MG63 (cell line): ENCODE measurements at regions not wholly inside any gene's neighbourhood (a gene's known extent, or its start where the extent isn't known, plus 50 kb on each side); places are given as distances from the start of the nearest gene placed in this dataset.

Source experiments
- DNase-seq: peaks from one replicate; pipeline ENCODE4 v3.0.0-alpha.2; 2020
- H3K27me3 ChIP-seq: fragments of 250-450 bp; sonication (Bioruptor Pico); 2 replicates; pipeline ENCODE4 v1.5.1; 2020; ENCODE audit warnings: mild to moderate bottlenecking, moderate library complexity
- H3K36me3 ChIP-seq: fragments of 250-450 bp; sonication (Bioruptor Pico); 2 replicates; pipeline ENCODE4 v1.5.1; 2020; ENCODE audit warnings: mild to moderate bottlenecking, moderate library complexity
- H3K4me3 ChIP-seq: fragments of 250-450 bp; sonication (Bioruptor Pico); 2 replicates; pipeline ENCODE4 v1.5.1; 2020; ENCODE audit warnings: mild to moderate bottlenecking, moderate library complexity
- H3K9me3 ChIP-seq: fragments of 250-450 bp; sonication (Bioruptor Pico); 2 replicates; pipeline ENCODE4 v1.5.1; 2020; ENCODE audit warnings: mild to moderate bottlenecking, moderate library complexity

- H3K9me3 ChIP-seq: no peaks in the 10 kb centered on the region
- no peaks in the 10 kb centered on the region for H3K36me3 ChIP-seq
- H3K4me3 ChIP-seq: no peak overlapping the region
- DNase-seq: no peak
- no peaks in the 10 kb centered on the region for H3K27me3 ChIP-seq
Observed at GRCh38 chrX:40469316-40469715, 111.5 kb upstream of the ATP6AP2 start.

- H3K4me3 ChIP-seq: no peak overlapping the region
- no peaks in the 10 kb centered on the region for H3K36me3 ChIP-seq
- H3K27me3 ChIP-seq: no peaks in the 10 kb centered on the region
- H3K9me3 ChIP-seq: no peaks in the 10 kb centered on the region
- DNase-seq: peak; percentile 35
Observed at GRCh38 chrX:40468033-40468846, 112.5 kb upstream of the ATP6AP2 start.

GRCh38 chrX:40467454-40467853, 113.3 kb upstream of the ATP6AP2 start:
- Histone ChIP-seq H3K9me3 (no peaks in the 10 kb centered on the region), H3K4me3 (no peak overlapping the region), H3K27me3 (no peaks in the 10 kb centered on the region), H3K36me3 (no peaks in the 10 kb centered on the region)
- no peak for DNase-seq

GRCh38 chrX:40465735-40466551, 114.8 kb upstream of the ATP6AP2 start:
- Histone ChIP-seq H3K4me3 (no peak overlapping the region), H3K36me3 (no peaks in the 10 kb centered on the region), H3K9me3 (no peaks in the 10 kb centered on the region), H3K27me3 (no peaks in the 10 kb centered on the region)
- no peak for DNase-seq

- H3K9me3 ChIP-seq: no peaks in the 10 kb centered on the region
- DNase-seq: no peak
- H3K4me3 ChIP-seq: no peak overlapping the region
- H3K36me3 ChIP-seq: no peaks in the 10 kb centered on the region
- no peaks in the 10 kb centered on the region for H3K27me3 ChIP-seq
Observed at GRCh38 chrX:40462795-40463194, 118.0 kb upstream of the ATP6AP2 start.

- no peak for DNase-seq
- H3K9me3 ChIP-seq: no peaks in the 10 kb centered on the region
- no peaks in the 10 kb centered on the region for H3K27me3 ChIP-seq
Observed at GRCh38 chrX:40460926-40461325, 119.8 kb upstream of the ATP6AP2 start.

GRCh38 chrX:40459571-40460158, 121.1 kb upstream of the ATP6AP2 start:
- Histone ChIP-seq H3K4me3 (no peak overlapping the region), H3K36me3 (no peaks in the 10 kb centered on the region), H3K27me3 (no peaks in the 10 kb centered on the region), H3K9me3 (no peaks in the 10 kb centered on the region)
- DNase-seq: no peak

More at GRCh38 chrX:40460926-40461325, 119.8 kb upstream of the ATP6AP2 start:
- H3K36me3 ChIP-seq: no peaks in the 10 kb centered on the region
- no peak overlapping the region for H3K4me3 ChIP-seq

GRCh38 chrX:40457406-40457805, 123.4 kb upstream of the ATP6AP2 start:
- Histone ChIP-seq H3K27me3 (no peaks in the 10 kb centered on the region), H3K9me3 (no peaks in the 10 kb centered on the region), H3K36me3 (no peaks in the 10 kb centered on the region), H3K4me3 (no peak overlapping the region)
- no peak for DNase-seq

- no peak for DNase-seq
- Histone ChIP-seq H3K9me3 (no peaks in the 10 kb centered on the region), H3K36me3 (no peaks in the 10 kb centered on the region), H3K4me3 (no peak overlapping the region), H3K27me3 (no peaks in the 10 kb centered on the region)
Observed at GRCh38 chrX:40452031-40452430, 128.7 kb upstream of the ATP6AP2 start.

GRCh38 chrX:40449956-40450706, 130.6 kb upstream of the ATP6AP2 start:
- Histone ChIP-seq H3K27me3 (no peaks in the 10 kb centered on the region), H3K4me3 (no peak overlapping the region), H3K9me3 (no peaks in the 10 kb centered on the region), H3K36me3 (no peaks in the 10 kb centered on the region)
- DNase-seq: no peak

GRCh38 chrX:40449396-40449795, 131.4 kb upstream of the ATP6AP2 start:
- Histone ChIP-seq H3K36me3 (no peaks in the 10 kb centered on the region), H3K4me3 (no peak overlapping the region), H3K9me3 (no peaks in the 10 kb centered on the region), H3K27me3 (no peaks in the 10 kb centered on the region)
- no peak for DNase-seq

- Histone ChIP-seq H3K27me3 (no peaks in the 10 kb centered on the region), H3K4me3 (no peak overlapping the region), H3K9me3 (no peaks in the 10 kb centered on the region), H3K36me3 (no peaks in the 10 kb centered on the region)
- DNase-seq: no peak
Observed at GRCh38 chrX:40448793-40449192, 132.0 kb upstream of the ATP6AP2 start.

GRCh38 chrX:40446921-40447320, 133.8 kb upstream of the ATP6AP2 start:
- DNase-seq: peak; percentile 46
- no peaks in the 10 kb centered on the region for H3K36me3 ChIP-seq
- no peak overlapping the region for H3K4me3 ChIP-seq
- no peaks in the 10 kb centered on the region for H3K9me3 ChIP-seq
- no peaks in the 10 kb centered on the region for H3K27me3 ChIP-seq

GRCh38 chrX:40445691-40446090, 135.1 kb upstream of the ATP6AP2 start:
- H3K9me3 ChIP-seq: no peaks in the 10 kb centered on the region
- no peak for DNase-seq
- no peak overlapping the region for H3K4me3 ChIP-seq
- no peaks in the 10 kb centered on the region for H3K36me3 ChIP-seq
- H3K27me3 ChIP-seq: no peaks in the 10 kb centered on the region

- Histone ChIP-seq H3K4me3 (no peak overlapping the region), H3K27me3 (no peaks in the 10 kb centered on the region), H3K9me3 (no peaks in the 10 kb centered on the region), H3K36me3 (no peaks in the 10 kb centered on the region)
- DNase-seq: peak; percentile 4
Observed at GRCh38 chrX:40444798-40445496, 135.8 kb upstream of the ATP6AP2 start.

GRCh38 chrX:40444133-40444532, 136.6 kb upstream of the ATP6AP2 start:
- no peak for DNase-seq
- Histone ChIP-seq H3K4me3 (no peak overlapping the region), H3K9me3 (no peaks in the 10 kb centered on the region), H3K27me3 (no peaks in the 10 kb centered on the region), H3K36me3 (no peaks in the 10 kb centered on the region)
